HepG2 (cell line): ENCODE measurements at regions not wholly inside any gene's neighbourhood (a gene's known extent, or its start where the extent isn't known, plus 50 kb on each side); places are given as distances from the start of the nearest gene placed in this dataset.

Experiments used
- ATAC-seq: fragments of 200-7000 bp; cut with Tn5 transposase; 3 replicates; pipeline ENCODE4 v1.9.1; 2020; ENCODE audit warnings: mild to moderate bottlenecking, moderate library complexity
- BruUV-seq: library from RNA; stranded (reverse); fragments of 400-500 nt; replicated peaks from 2 replicates; lab custom pipeline; 2021; lab: Mats Ljungman, UMichigan
- CTCF ChIA-PET: fragments of 300-600 bp; formaldehyde crosslinking; extraction: SDS; loops from one replicate; lab custom pipeline; 2021; ENCODE audit warnings: low total read pairs, inconsistent platforms, low intra/inter-chr PET ratio; lab: Yijun Ruan, JAX
- POLR2A ChIA-PET: fragments of 350-600 bp; sonication (Branson Sonifier 250); formaldehyde crosslinking; loops from one replicate; lab custom pipeline; 2020; ENCODE audit warnings: antibody characterized with exemption, inconsistent platforms; lab: Yijun Ruan, JAX
- DNase-seq: peaks from one replicate; pipeline ENCODE4 v3.0.0-alpha.2; 2015; ENCODE audit warnings: low spot score
- FAIRE-seq: peaks from 3 replicates; lab custom pipeline; 2011; peaks lifted over from hg19 to GRCh38; lab: Jason Lieb, UNC
- H2AFZ ChIP-seq: one replicate; pipeline ENCODE4 v1.6.1; 2011; ENCODE audit warnings: low read length, inconsistent platforms
- H3K27ac ChIP-seq: fragments of 300-600 bp; 3 replicates; pipeline ENCODE4 v1.8.0; 2011; ENCODE audit warnings: mixed run types, mild to moderate bottlenecking, mixed read lengths, low read length, inconsistent platforms; ENCODE audit not compliant: insufficient read depth; ENCODE audit errors: extremely low read length
- H3K27me3 ChIP-seq, 2 experiments: fragments of 200-600 bp in 1 of 2; 2 replicates in 1 of 2; 3 replicates in 1 of 2; pipeline versions ENCODE4 v1.6.0 to v1.8.0; 2011; ENCODE audit warnings: low read length in 2 of 2, mild to moderate bottlenecking in 2 of 2, moderate library complexity in 2 of 2, inconsistent platforms in 1 of 2; ENCODE audit not compliant: insufficient read depth in 2 of 2, control insufficient read depth in 1 of 2
- H3K36me3 ChIP-seq, 2 experiments: fragments of 200-600 bp in 1 of 2; replicated peaks in 1 of 2; 2 replicates in 1 of 2; 3 replicates in 1 of 2; pipeline versions ENCODE4 v1.5.1 to v1.8.0; 2011; ENCODE audit warnings: low read length in 2 of 2, inconsistent platforms in 1 of 2; ENCODE audit not compliant: insufficient read depth in 2 of 2, control insufficient read depth in 1 of 2
- H3K4me1 ChIP-seq: 2 replicates; pipeline ENCODE4 v1.5.1; 2012; ENCODE audit warnings: low read length, inconsistent platforms; ENCODE audit not compliant: insufficient read depth
- H3K4me2 ChIP-seq: 2 replicates; pipeline ENCODE4 v1.6.0; 2011; ENCODE audit warnings: low read depth, low read length, inconsistent platforms
- H3K4me3 ChIP-seq, 3 experiments: fragments of 200-600 bp in 1 of 3; sonication (generic), shearing (Covaris generic) in 1 of 3; replicated peaks in 1 of 3; 2 replicates each; pipeline ENCODE4 v1.5.1; 2011 to 2016; ENCODE audit warnings: low read length in 3 of 3, inconsistent platforms in 2 of 3, low read depth in 2 of 3, mild to moderate bottlenecking in 2 of 3, control low read depth in 1 of 3, mixed read lengths in 1 of 3; ENCODE audit not compliant: insufficient read depth in 1 of 3
- H3K79me2 ChIP-seq: one replicate; pipeline ENCODE4 v1.6.1; 2011; ENCODE audit warnings: low read length, inconsistent platforms; ENCODE audit not compliant: insufficient read depth
- H3K9ac ChIP-seq: 2 replicates; pipeline ENCODE4 v1.6.0; 2011; ENCODE audit warnings: mild to moderate bottlenecking, low read depth, low read length, inconsistent platforms; ENCODE audit not compliant: insufficient read depth
- H3K9me3 ChIP-seq: 2 replicates; pipeline ENCODE4 v1.5.1; 2012; ENCODE audit warnings: mild to moderate bottlenecking, low read length
- H4K20me1 ChIP-seq: 2 replicates; pipeline ENCODE4 v1.6.0; 2011; ENCODE audit warnings: inconsistent platforms, mild to moderate bottlenecking, low read length, moderate library complexity; ENCODE audit not compliant: insufficient read depth
- CHCHD3 ChIP-seq: sonication (generic); formaldehyde crosslinking; IDR thresholded peaks from 2 replicates; pipeline ENCODE4 v1.8.0; 2022; ENCODE audit warnings: mild to moderate bottlenecking, missing genetic modification reagents, moderate library complexity
- EZH2 ChIP-seq: conservative IDR thresholded peaks from 2 replicates; pipeline ENCODE4 v1.6.1; 2012; ENCODE audit warnings: mild to moderate bottlenecking, low read depth, low read length, moderate library complexity
- MTA3 ChIP-seq: sonication (generic); formaldehyde crosslinking; IDR thresholded peaks from 2 replicates; pipeline ENCODE4 v1.4.0; 2020; ENCODE audit warnings: missing genetic modification reagents
- MZF1 ChIP-seq: sonication (generic); formaldehyde crosslinking; IDR thresholded peaks from 2 replicates; pipeline ENCODE4 v1.8.1; 2023; ENCODE audit warnings: mild to moderate bottlenecking, missing genetic modification reagents, borderline replicate concordance
- SOX13 ChIP-seq, 3 experiments: fragments of 450-650 bp in 1 of 3; sonication (generic) in 1 of 3; formaldehyde crosslinking in 1 of 3; IDR thresholded peaks in 2 of 3; conservative IDR thresholded peaks in 1 of 3; 2 replicates each; pipeline versions ENCODE4 v1.5.0 to v1.6.1; 2016 to 2020; ENCODE audit warnings: antibody characterized with exemption in 1 of 3, mild to moderate bottlenecking in 1 of 3, missing compliant biosample characterization in 1 of 3, missing genetic modification reagents in 1 of 3, moderate library complexity in 1 of 3
- THRA ChIP-seq: sonication (generic); formaldehyde crosslinking; IDR thresholded peaks from 2 replicates; pipeline ENCODE4 v1.4.0; 2020; ENCODE audit warnings: missing genetic modification reagents, borderline replicate concordance
- USF2 ChIP-seq, 2 experiments: sonication (generic) in 1 of 2; formaldehyde crosslinking in 1 of 2; IDR thresholded peaks; 2 replicates each; pipeline versions ENCODE4 v1.5.1 to v1.6.1; 2011 to 2020; ENCODE audit warnings: borderline replicate concordance in 1 of 2, low read depth in 1 of 2, low read length in 1 of 2, mild to moderate bottlenecking in 1 of 2, missing genetic modification reagents in 1 of 2, moderate library complexity in 1 of 2
- ZNF143 ChIP-seq: sonication (generic); formaldehyde crosslinking; IDR thresholded peaks from 2 replicates; pipeline ENCODE4 v1.4.0; 2020; ENCODE audit warnings: missing genetic modification reagents
- ZNF234 ChIP-seq: sonication (generic); formaldehyde crosslinking; conservative IDR thresholded peaks from 2 replicates; pipeline ENCODE4 v1.5.1; 2020; ENCODE audit warnings: mild to moderate bottlenecking, missing genetic modification reagents
- ZNF773 ChIP-seq: sonication (generic); formaldehyde crosslinking; IDR thresholded peaks from 2 replicates; pipeline ENCODE4 v1.4.0; 2020; ENCODE audit warnings: missing genetic modification reagents, borderline replicate concordance
- WGBS: methylation state at CpG from one replicate; pipeline ENCODE4 v1.1.6; 2017; ENCODE audit warnings: low lambda C conversion rate; 5-methylcytosine and 5-hydroxymethylcytosine counted together
- in situ Hi-C: cut with HindIII; loops from 2 replicates; pipeline ENCODE4 v1.10.0; 2017; ENCODE audit warnings: low pct_unique_long_range_greater_than_20kb; ENCODE audit not compliant: extremely low pct_ligation_motif_present
- intact Hi-C: fragments of 100-400 bp; cut with micrococcal nuclease; formaldehyde crosslinking; loops from one replicate; pipeline ENCODE4 v1.10.0; 2022; ENCODE audit not compliant: unreplicated experiment
- TF ChIP-seq, protein P1 (sequence below): sonication (generic); formaldehyde crosslinking; IDR thresholded peaks from 2 replicates; pipeline ENCODE4 v1.4.0; 2020; ENCODE audit warnings: mild to moderate bottlenecking, missing genetic modification reagents
- TF ChIP-seq, protein P2 (sequence below): fragments of 450-650 bp; IDR thresholded peaks from 2 replicates; pipeline ENCODE4 v1.6.1; 2017; ENCODE audit warnings: mild to moderate bottlenecking

DNA sequence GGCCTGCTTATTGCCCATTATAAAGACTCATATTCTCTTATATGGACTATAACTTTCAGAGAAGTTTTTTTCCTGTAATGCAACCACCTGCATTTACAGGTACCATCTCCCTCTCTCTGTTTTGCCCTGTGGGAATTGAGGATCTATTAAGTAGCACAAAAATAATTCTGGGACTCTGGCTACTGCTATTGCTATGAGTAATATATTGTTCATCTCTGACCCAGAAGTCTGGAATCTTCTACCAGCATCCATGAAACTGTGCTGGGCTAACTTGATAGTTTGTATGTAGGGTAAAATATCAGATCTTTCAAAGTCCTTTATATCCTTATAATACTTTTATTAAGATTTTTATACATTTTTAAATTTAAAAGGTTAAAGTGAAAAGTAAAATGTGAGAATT is 607.2 kb downstream of the EFNA5 start (continued):
- TF ChIP-seq, protein P1, sequence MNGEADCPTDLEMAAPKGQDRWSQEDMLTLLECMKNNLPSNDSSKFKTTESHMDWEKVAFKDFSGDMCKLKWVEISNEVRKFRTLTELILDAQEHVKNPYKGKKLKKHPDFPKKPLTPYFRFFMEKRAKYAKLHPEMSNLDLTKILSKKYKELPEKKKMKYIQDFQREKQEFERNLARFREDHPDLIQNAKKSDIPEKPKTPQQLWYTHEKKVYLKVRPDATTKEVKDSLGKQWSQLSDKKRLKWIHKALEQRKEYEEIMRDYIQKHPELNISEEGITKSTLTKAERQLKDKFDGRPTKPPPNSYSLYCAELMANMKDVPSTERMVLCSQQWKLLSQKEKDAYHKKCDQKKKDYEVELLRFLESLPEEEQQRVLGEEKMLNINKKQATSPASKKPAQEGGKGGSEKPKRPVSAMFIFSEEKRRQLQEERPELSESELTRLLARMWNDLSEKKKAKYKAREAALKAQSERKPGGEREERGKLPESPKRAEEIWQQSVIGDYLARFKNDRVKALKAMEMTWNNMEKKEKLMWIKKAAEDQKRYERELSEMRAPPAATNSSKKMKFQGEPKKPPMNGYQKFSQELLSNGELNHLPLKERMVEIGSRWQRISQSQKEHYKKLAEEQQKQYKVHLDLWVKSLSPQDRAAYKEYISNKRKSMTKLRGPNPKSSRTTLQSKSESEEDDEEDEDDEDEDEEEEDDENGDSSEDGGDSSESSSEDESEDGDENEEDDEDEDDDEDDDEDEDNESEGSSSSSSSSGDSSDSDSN (CRISPR knock-in tag): no peak
- TF ChIP-seq ZNF773 (CRISPR knock-in tag) (no peak), USF2 (IDR thresholded peaks at IDR 0.05; ENCODE audit: low read depth, low read length) (no peak), USF2 (CRISPR knock-in tag; IDR thresholded peaks at IDR 0.05; ENCODE audit: borderline replicate concordance) (no peak), CHCHD3 (CRISPR knock-in tag) (no peak), ZNF143 (CRISPR knock-in tag) (no peak), SOX13 (IDR thresholded peaks at IDR 0.05) (no peak), SOX13 (CRISPR knock-in tag; conservative IDR thresholded peaks at IDR 0.05 in 1 of 2, IDR thresholded peaks at IDR 0.05 in 1 of 2) (no peak)

DNA sequence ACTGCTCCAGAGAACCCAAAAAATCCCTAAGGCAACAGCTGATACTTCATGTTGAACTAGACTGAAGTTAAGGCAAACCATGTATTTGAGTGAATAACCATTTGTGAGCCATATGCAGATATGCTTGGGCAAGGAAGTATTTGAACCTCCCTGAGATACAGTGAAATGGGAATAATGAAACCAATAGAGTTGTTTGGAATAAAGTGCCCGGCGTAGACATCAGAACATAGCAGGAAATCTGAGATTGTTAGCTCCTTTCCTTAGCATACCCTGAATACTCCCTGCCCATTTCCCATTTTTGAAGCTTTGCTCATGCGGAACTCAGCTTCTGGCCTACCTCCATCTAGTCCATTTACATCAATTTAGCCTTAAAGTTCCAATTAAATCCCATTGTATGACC is 611.9 kb downstream of the EFNA5 start:
- CTCF ChIA-PET: no interaction called here
- TF ChIP-seq, protein P2, sequence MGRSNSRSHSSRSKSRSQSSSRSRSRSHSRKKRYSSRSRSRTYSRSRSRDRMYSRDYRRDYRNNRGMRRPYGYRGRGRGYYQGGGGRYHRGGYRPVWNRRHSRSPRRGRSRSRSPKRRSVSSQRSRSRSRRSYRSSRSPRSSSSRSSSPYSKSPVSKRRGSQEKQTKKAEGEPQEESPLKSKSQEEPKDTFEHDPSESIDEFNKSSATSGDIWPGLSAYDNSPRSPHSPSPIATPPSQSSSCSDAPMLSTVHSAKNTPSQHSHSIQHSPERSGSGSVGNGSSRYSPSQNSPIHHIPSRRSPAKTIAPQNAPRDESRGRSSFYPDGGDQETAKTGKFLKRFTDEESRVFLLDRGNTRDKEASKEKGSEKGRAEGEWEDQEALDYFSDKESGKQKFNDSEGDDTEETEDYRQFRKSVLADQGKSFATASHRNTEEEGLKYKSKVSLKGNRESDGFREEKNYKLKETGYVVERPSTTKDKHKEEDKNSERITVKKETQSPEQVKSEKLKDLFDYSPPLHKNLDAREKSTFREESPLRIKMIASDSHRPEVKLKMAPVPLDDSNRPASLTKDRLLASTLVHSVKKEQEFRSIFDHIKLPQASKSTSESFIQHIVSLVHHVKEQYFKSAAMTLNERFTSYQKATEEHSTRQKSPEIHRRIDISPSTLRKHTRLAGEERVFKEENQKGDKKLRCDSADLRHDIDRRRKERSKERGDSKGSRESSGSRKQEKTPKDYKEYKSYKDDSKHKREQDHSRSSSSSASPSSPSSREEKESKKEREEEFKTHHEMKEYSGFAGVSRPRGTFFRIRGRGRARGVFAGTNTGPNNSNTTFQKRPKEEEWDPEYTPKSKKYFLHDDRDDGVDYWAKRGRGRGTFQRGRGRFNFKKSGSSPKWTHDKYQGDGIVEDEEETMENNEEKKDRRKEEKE: no peak
- TF ChIP-seq ZNF234 (CRISPR knock-in tag) (no peak), MZF1 (CRISPR knock-in tag) (no peak), EZH2 (no peak), THRA (no peak), MTA3 (no peak)
- TF ChIP-seq, all 625 proteins: peak for 0
- DNase-seq (no peak), ATAC-seq (no peak), FAIRE-seq (no peak)
- Histone ChIP-seq H3K4me2 (no peak overlapping the region), H2AFZ (no peak overlapping the region), H3K9me3 (no peaks in the 10 kb centered on the region), H3K4me3 (no peak overlapping the region), H3K36me3 (no peaks in the 10 kb centered on the region), H3K9ac (no peak overlapping the region), H3K4me1 (no peaks in the 10 kb centered on the region), H4K20me1 (no peaks in the 10 kb centered on the region), H3K27ac (no peak overlapping the region), H3K27me3 (no peaks in the 10 kb centered on the region), H3K79me2 (no peaks in the 10 kb centered on the region)
- intact Hi-C loops: no loop called here
- POLR2A ChIA-PET: no interaction called here
- BruUV-seq: no TSS peak
- in situ Hi-C loops: no loop called here
- 7% methylated on average over 3 of the region's 3 CpGs for whole genome bisulfite sequencing
